ENCODE measurements at regions not wholly inside any gene's neighbourhood (a gene's known extent, or its start where the extent isn't known, plus 50 kb on each side); places are given as distances from the start of the nearest gene placed in this dataset.
"Not testable (repeated sequence)": the region's sequence is repeated elsewhere in the genome, so short reads cannot be mapped to it uniquely, and the experiment has no call there.

GRCh38 chr18:60188958-60189357 lies 183.6 kb downstream of the MC4R start:
- no peak for DNase-seq
- peaks cover 2% of the 10 kb centered on the region for H3K27me3 Mint-ChIP-seq
- H3K9me3 Mint-ChIP-seq, result no peaks in the 10 kb centered on the region
- H3K36me3 Mint-ChIP-seq (ENCODE audit: low read depth), result no peaks in the 10 kb centered on the region
- no peak overlapping the region for H3K27ac Mint-ChIP-seq
- no peak overlapping the region for H3K4me3 Mint-ChIP-seq
- H3K4me1 Mint-ChIP-seq, result no peaks in the 10 kb centered on the region
- no peak for ATAC-seq

- Mint-ChIP-seq H3K27me3 (no peaks in the 10 kb centered on the region), H3K9me3 (no peaks in the 10 kb centered on the region), H3K27ac (no peak overlapping the region), H3K36me3 (ENCODE audit: low read depth) (no peaks in the 10 kb centered on the region), H3K4me3 (no peak overlapping the region), H3K4me1 (no peaks in the 10 kb centered on the region)
- ATAC-seq (no peak), DNase-seq (no peak)
These were observed 190.4 kb downstream of the MC4R start for GRCh38 chr18:60182223-60182622.

- no peaks in the 10 kb centered on the region for H3K27me3 Mint-ChIP-seq
- no peak overlapping the region for H3K27ac Mint-ChIP-seq
- H3K9me3 Mint-ChIP-seq, result no peaks in the 10 kb centered on the region
- H3K36me3 Mint-ChIP-seq (ENCODE audit: low read depth), result no peaks in the 10 kb centered on the region
- H3K4me3 Mint-ChIP-seq, result no peak overlapping the region
- DNase-seq (no peak), ATAC-seq (no peak)
- H3K4me1 Mint-ChIP-seq, result no peaks in the 10 kb centered on the region
These were observed 191.9 kb downstream of the MC4R start for GRCh38 chr18:60180671-60181070.

- H3K27me3 Mint-ChIP-seq; H3K9me3 Mint-ChIP-seq; DNase-seq; H3K4me3 Mint-ChIP-seq; H3K36me3 Mint-ChIP-seq (ENCODE audit: low read depth); ATAC-seq; H3K4me1 Mint-ChIP-seq; H3K27ac Mint-ChIP-seq: not testable (repeated sequence)
These were observed 194.4 kb downstream of the MC4R start for GRCh38 chr18:60178224-60178623.

GRCh38 chr18:60176259-60176658 lies 196.3 kb downstream of the MC4R start:
- Mint-ChIP-seq H3K27me3 (no peaks in the 10 kb centered on the region), H3K4me3 (no peak overlapping the region), H3K27ac (no peak overlapping the region), H3K4me1 (no peaks in the 10 kb centered on the region), H3K36me3 (ENCODE audit: low read depth) (no peaks in the 10 kb centered on the region), H3K9me3 (no peaks in the 10 kb centered on the region)
- ATAC-seq (no peak), DNase-seq (no peak)

GRCh38 chr18:60174832-60175231 lies 197.7 kb downstream of the MC4R start:
- no peak overlapping the region for H3K4me3 Mint-ChIP-seq
- H3K36me3 Mint-ChIP-seq (ENCODE audit: low read depth), result no peaks in the 10 kb centered on the region
- H3K27ac Mint-ChIP-seq, result no peak overlapping the region
- no peaks in the 10 kb centered on the region for H3K27me3 Mint-ChIP-seq
- DNase-seq (no peak), ATAC-seq (no peak)
- H3K9me3 Mint-ChIP-seq, result no peaks in the 10 kb centered on the region
- H3K4me1 Mint-ChIP-seq, result no peaks in the 10 kb centered on the region

- Mint-ChIP-seq H3K27me3 (no peaks in the 10 kb centered on the region), H3K4me1 (no peaks in the 10 kb centered on the region), H3K9me3 (no peaks in the 10 kb centered on the region), H3K27ac (no peak overlapping the region), H3K36me3 (ENCODE audit: low read depth) (no peaks in the 10 kb centered on the region), H3K4me3 (no peak overlapping the region)
- ATAC-seq, result no peak
- no peak for DNase-seq
These were observed 200.5 kb downstream of the MC4R start for GRCh38 chr18:60172030-60172429.

GRCh38 chr18:60163622-60164021 lies 209.0 kb downstream of the MC4R start:
- no peaks in the 10 kb centered on the region for H3K27me3 Mint-ChIP-seq
- H3K4me1 Mint-ChIP-seq, result no peaks in the 10 kb centered on the region
- H3K27ac Mint-ChIP-seq, result no peak overlapping the region
- ATAC-seq (no peak), DNase-seq (no peak)
- H3K4me3 Mint-ChIP-seq, result no peak overlapping the region
- no peaks in the 10 kb centered on the region for H3K9me3 Mint-ChIP-seq
- no peaks in the 10 kb centered on the region for H3K36me3 Mint-ChIP-seq (ENCODE audit: low read depth)

- Mint-ChIP-seq H3K27me3 (no peaks in the 10 kb centered on the region), H3K4me3 (no peak overlapping the region), H3K4me1 (no peaks in the 10 kb centered on the region), H3K27ac (no peak overlapping the region), H3K9me3 (no peaks in the 10 kb centered on the region), H3K36me3 (ENCODE audit: low read depth) (no peaks in the 10 kb centered on the region)
- DNase-seq, result no peak
- ATAC-seq, result no peak
These were observed 210.2 kb downstream of the MC4R start for GRCh38 chr18:60162388-60162787.

- Mint-ChIP-seq H3K4me1 (no peaks in the 10 kb centered on the region), H3K27ac (no peak overlapping the region), H3K27me3 (no peaks in the 10 kb centered on the region), H3K9me3 (peaks cover 5% of the 10 kb centered on the region), H3K4me3 (no peak overlapping the region), H3K36me3 (ENCODE audit: low read depth) (no peaks in the 10 kb centered on the region)
- no peak for DNase-seq
- no peak for ATAC-seq
These were observed 214.8 kb downstream of the MC4R start for GRCh38 chr18:60157810-60158209.

GRCh38 chr18:60153376-60153775 lies 219.2 kb downstream of the MC4R start:
- Mint-ChIP-seq H3K4me3 (no peak overlapping the region), H3K27ac (no peak overlapping the region), H3K4me1 (no peaks in the 10 kb centered on the region), H3K9me3 (peaks cover 5% of the 10 kb centered on the region), H3K36me3 (ENCODE audit: low read depth) (no peaks in the 10 kb centered on the region), H3K27me3 (no peaks in the 10 kb centered on the region)
- DNase-seq (no peak), ATAC-seq (no peak)

GRCh38 chr18:60149316-60149715 lies 223.3 kb downstream of the MC4R start:
- Mint-ChIP-seq H3K36me3 (ENCODE audit: low read depth) (no peaks in the 10 kb centered on the region), H3K4me1 (no peaks in the 10 kb centered on the region), H3K4me3 (no peak overlapping the region), H3K27ac (no peak overlapping the region), H3K27me3 (no peaks in the 10 kb centered on the region), H3K9me3 (peaks cover 2% of the 10 kb centered on the region)
- DNase-seq, result no peak
- ATAC-seq, result no peak

GRCh38 chr18:60147323-60147722 lies 225.3 kb downstream of the MC4R start:
- Mint-ChIP-seq H3K4me1 (no peaks in the 10 kb centered on the region), H3K9me3 (no peaks in the 10 kb centered on the region), H3K27ac (no peak overlapping the region), H3K4me3 (no peak overlapping the region), H3K36me3 (ENCODE audit: low read depth) (no peaks in the 10 kb centered on the region), H3K27me3 (no peaks in the 10 kb centered on the region)
- DNase-seq (no peak), ATAC-seq (no peak)

GRCh38 chr18:60146220-60146960 lies 226.2 kb downstream of the MC4R start:
- Mint-ChIP-seq H3K27ac (no peak overlapping the region), H3K36me3 (ENCODE audit: low read depth) (no peaks in the 10 kb centered on the region), H3K9me3 (no peaks in the 10 kb centered on the region), H3K4me3 (no peak overlapping the region), H3K27me3 (no peaks in the 10 kb centered on the region), H3K4me1 (no peaks in the 10 kb centered on the region)
- DNase-seq (peak; percentile 1), ATAC-seq (peak; percentile 57)

- ATAC-seq, result no peak
These were observed 226.8 kb downstream of the MC4R start for GRCh38 chr18:60145776-60146175.

GRCh38 chr18:60134806-60135205 lies 235.0 kb downstream of the PMAIP1 start:
- peaks cover 10% of the 10 kb centered on the region for H3K9me3 Mint-ChIP-seq
- peaks cover 2% of the 10 kb centered on the region for H3K27me3 Mint-ChIP-seq
- DNase-seq, result no peak
- H3K4me3 Mint-ChIP-seq, result no peak overlapping the region
- H3K4me1 Mint-ChIP-seq, result no peaks in the 10 kb centered on the region
- no peak overlapping the region for H3K27ac Mint-ChIP-seq
- no peaks in the 10 kb centered on the region for H3K36me3 Mint-ChIP-seq (ENCODE audit: low read depth)
- no peak for ATAC-seq

More at GRCh38 chr18:60145776-60146175, 226.8 kb downstream of the MC4R start:
- no peaks in the 10 kb centered on the region for H3K4me1 Mint-ChIP-seq
- no peak overlapping the region for H3K27ac Mint-ChIP-seq
- no peak for DNase-seq
- H3K9me3 Mint-ChIP-seq, result no peaks in the 10 kb centered on the region
- no peak overlapping the region for H3K4me3 Mint-ChIP-seq
- H3K36me3 Mint-ChIP-seq (ENCODE audit: low read depth), result no peaks in the 10 kb centered on the region
- H3K27me3 Mint-ChIP-seq, result no peaks in the 10 kb centered on the region
